HG03196 (cell line): ENCODE measurements at regions not wholly inside any gene's neighbourhood (a gene's known extent, or its start where the extent isn't known, plus 50 kb on each side); places are given as distances from the start of the nearest gene placed in this dataset.

Source experiments
- ATAC-seq: cut with Tn5 transposase; IDR thresholded peaks from one replicate; pipeline ENCODE4 v1.9.1; 2021; ENCODE audit not compliant: unreplicated experiment

- no peak for ATAC-seq
These were observed 336.3 kb downstream of the NYAP2 start for GRCh38 chr2:225735844-225736243.

- ATAC-seq = no peak
These were observed 326.2 kb downstream of the NYAP2 start for GRCh38 chr2:225725726-225726125.
